Liver (tissue), 8 donors: ENCODE measurements at regions not wholly inside any gene's neighbourhood (a gene's known extent, or its start where the extent isn't known, plus 50 kb on each side); places are given as distances from the start of the nearest gene placed in this dataset.

ENCODE experiments used
- DNase-seq: peaks from one replicate; pipeline ENCODE4 v3.0.0-alpha.2; 2017; ENCODE audit warnings: low spot score
- H3K27ac ChIP-seq, 2 donors: one replicate each; pipeline ENCODE4 v1.7.0; 2013; ENCODE audit warnings: inconsistent platforms in 2 of 2, low read length in 2 of 2, control low read depth in 1 of 2, low read depth in 1 of 2, mild to moderate bottlenecking in 1 of 2
- H3K27me3 ChIP-seq, 4 donors: one replicate each; pipeline versions ENCODE4 v1.6.1 to v1.7.0; 2013; ENCODE audit warnings: low read length in 3 of 4, inconsistent platforms in 1 of 4, mild to moderate bottlenecking in 1 of 4, moderate library complexity in 1 of 4; ENCODE audit not compliant: control insufficient read depth in 4 of 4, insufficient read depth in 4 of 4
- H3K36me3 ChIP-seq, 4 donors: one replicate each; pipeline versions ENCODE4 v1.6.1 to v1.7.0; 2013; ENCODE audit warnings: low read length in 3 of 4, mild to moderate bottlenecking in 3 of 4, low read depth in 1 of 4, moderate library complexity in 1 of 4; ENCODE audit not compliant: control insufficient read depth in 4 of 4, insufficient read depth in 3 of 4
- H3K4me1 ChIP-seq, 4 donors: one replicate each; pipeline versions ENCODE4 v1.6.1 to v1.7.0; 2013; ENCODE audit warnings: low read length in 3 of 4, mild to moderate bottlenecking in 3 of 4, moderate library complexity in 1 of 4; ENCODE audit not compliant: control insufficient read depth in 4 of 4, insufficient read depth in 4 of 4
- H3K4me3 ChIP-seq, 3 donors: one replicate each; pipeline versions ENCODE4 v1.6.1 to v1.7.0; 2013; ENCODE audit warnings: low read length in 3 of 3, control low read depth in 1 of 3, low read depth in 1 of 3, mild to moderate bottlenecking in 1 of 3
- H3K9ac ChIP-seq, 2 donors: one replicate each; pipeline ENCODE4 v1.7.0; 2013; ENCODE audit warnings: low read length in 2 of 2, mild to moderate bottlenecking in 2 of 2, moderate library complexity in 2 of 2, control low read depth in 1 of 2, low read depth in 1 of 2
- H3K9me3 ChIP-seq, 4 donors: one replicate each; pipeline versions ENCODE4 v1.6.1 to v1.7.0; 2013; ENCODE audit warnings: low read length in 3 of 4; ENCODE audit not compliant: control insufficient read depth in 4 of 4
- EGR1 ChIP-seq, 2 donors: IDR thresholded peaks; 2 replicates each; pipeline ENCODE4 v1.6.1; 2016 to 2018; ENCODE audit warnings: antibody characterized with exemption in 2 of 2, low read depth in 2 of 2
- FOXA2 ChIP-seq: IDR thresholded peaks from 2 replicates; pipeline ENCODE4 v1.6.1; 2016; ENCODE audit warnings: antibody characterized with exemption
- GABPA ChIP-seq, 2 donors: IDR thresholded peaks in 1 of 2; conservative IDR thresholded peaks in 1 of 2; 2 replicates each; pipeline ENCODE4 v1.6.1; 2016; ENCODE audit warnings: antibody characterized with exemption in 2 of 2, mild to moderate bottlenecking in 1 of 2, moderate library complexity in 1 of 2
- HNF4A ChIP-seq, 2 donors: conservative IDR thresholded peaks; 2 replicates each; pipeline ENCODE4 v1.6.1; 2016; ENCODE audit warnings: antibody characterized with exemption in 2 of 2, mild to moderate bottlenecking in 2 of 2
- HNF4G ChIP-seq: IDR thresholded peaks from 2 replicates; pipeline ENCODE4 v1.6.1; 2016; ENCODE audit warnings: antibody characterized with exemption
- JUND ChIP-seq, 2 donors: IDR thresholded peaks; 2 replicates each; pipeline ENCODE4 v1.6.1; 2016; ENCODE audit warnings: antibody characterized with exemption in 2 of 2
- NR2F2 ChIP-seq: IDR thresholded peaks from 2 replicates; pipeline ENCODE4 v1.6.1; 2016; ENCODE audit warnings: antibody characterized with exemption
- RXRA ChIP-seq, 2 donors: IDR thresholded peaks; 2 replicates each; pipeline ENCODE4 v1.6.1; 2017 to 2018; ENCODE audit warnings: antibody characterized with exemption in 2 of 2, mild to moderate bottlenecking in 1 of 2
- SP1 ChIP-seq: IDR thresholded peaks from 2 replicates; pipeline ENCODE4 v1.6.1; 2018; ENCODE audit warnings: antibody characterized with exemption, mild to moderate bottlenecking
- YY1 ChIP-seq: IDR thresholded peaks from 2 replicates; pipeline ENCODE4 v1.6.1; 2016; ENCODE audit warnings: antibody characterized with exemption, mild to moderate bottlenecking
- whole genome bisulfite sequencing: extraction: QIAGEN DNeasy Blood & Tissue Kit; methylation state at CpG from one replicate; pipeline ENCODE4 v1.1.7; 2013; 5-methylcytosine and 5-hydroxymethylcytosine counted together
- TF ChIP-seq, protein P1 (sequence below): IDR thresholded peaks from 2 replicates; pipeline ENCODE4 v1.6.1; 2016; ENCODE audit warnings: antibody characterized with exemption
- TF ChIP-seq, protein P2 (sequence below): IDR thresholded peaks from 2 replicates; pipeline ENCODE4 v1.6.1; 2016; ENCODE audit warnings: antibody characterized with exemption, mild to moderate bottlenecking
- TF ChIP-seq, protein P3 (sequence below): IDR thresholded peaks from 2 replicates; pipeline ENCODE4 v1.6.1; 2016; ENCODE audit warnings: antibody characterized with exemption
- TF ChIP-seq, protein P4 (sequence below): fragments of 150-350 bp; IDR thresholded peaks from 2 replicates; pipeline ENCODE4 v1.5.1; 2017; ENCODE audit warnings: improper control_type of control experiment, low read depth, low read length; ENCODE audit not compliant: missing input control
- TF ChIP-seq, protein P5 (sequence below): IDR thresholded peaks from 2 replicates; pipeline ENCODE4 v1.6.1; 2016; ENCODE audit warnings: antibody characterized with exemption
- donor health status: healthy.
- donor health status: healthy.
- donor health status: healthy.
- donor health status: healthy.
- donor health status: healthy.

DNA sequence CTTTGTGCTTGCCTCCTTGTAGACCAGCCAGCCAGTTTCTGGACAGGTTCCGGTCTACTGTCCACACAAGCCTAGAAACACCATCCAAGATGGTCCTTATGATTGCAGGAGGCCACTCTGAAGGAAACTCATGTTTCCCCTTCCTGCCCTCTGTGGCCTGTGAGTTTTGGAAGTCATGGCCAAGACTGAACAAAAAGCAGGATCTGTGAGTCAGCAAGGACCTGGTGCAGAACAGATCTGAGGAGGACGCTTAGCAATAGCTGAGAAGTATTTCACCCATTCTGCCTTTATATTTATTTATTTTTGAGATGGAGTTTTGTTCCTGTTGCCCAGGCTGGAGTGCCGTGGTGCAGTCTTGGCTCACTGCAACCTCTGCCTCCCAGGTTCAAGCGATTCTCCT, 134.6 kb upstream of the EEF1E1 start:
- Histone ChIP-seq H3K27ac (no peak overlapping the region), H3K9ac (no peak overlapping the region), H3K9me3 (no peaks in the 10 kb centered on the region), H3K27me3 (peaks cover 0 to 3% (median 1%) of the 10 kb centered on the region in 4 donors), H3K36me3 (no peaks in the 10 kb centered on the region), H3K4me3 (no peak overlapping the region), H3K4me1 (no peaks in the 10 kb centered on the region)
- TF ChIP-seq, protein P1, sequence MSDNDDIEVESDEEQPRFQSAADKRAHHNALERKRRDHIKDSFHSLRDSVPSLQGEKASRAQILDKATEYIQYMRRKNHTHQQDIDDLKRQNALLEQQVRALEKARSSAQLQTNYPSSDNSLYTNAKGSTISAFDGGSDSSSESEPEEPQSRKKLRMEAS = no peak
- TF ChIP-seq, protein P2, sequence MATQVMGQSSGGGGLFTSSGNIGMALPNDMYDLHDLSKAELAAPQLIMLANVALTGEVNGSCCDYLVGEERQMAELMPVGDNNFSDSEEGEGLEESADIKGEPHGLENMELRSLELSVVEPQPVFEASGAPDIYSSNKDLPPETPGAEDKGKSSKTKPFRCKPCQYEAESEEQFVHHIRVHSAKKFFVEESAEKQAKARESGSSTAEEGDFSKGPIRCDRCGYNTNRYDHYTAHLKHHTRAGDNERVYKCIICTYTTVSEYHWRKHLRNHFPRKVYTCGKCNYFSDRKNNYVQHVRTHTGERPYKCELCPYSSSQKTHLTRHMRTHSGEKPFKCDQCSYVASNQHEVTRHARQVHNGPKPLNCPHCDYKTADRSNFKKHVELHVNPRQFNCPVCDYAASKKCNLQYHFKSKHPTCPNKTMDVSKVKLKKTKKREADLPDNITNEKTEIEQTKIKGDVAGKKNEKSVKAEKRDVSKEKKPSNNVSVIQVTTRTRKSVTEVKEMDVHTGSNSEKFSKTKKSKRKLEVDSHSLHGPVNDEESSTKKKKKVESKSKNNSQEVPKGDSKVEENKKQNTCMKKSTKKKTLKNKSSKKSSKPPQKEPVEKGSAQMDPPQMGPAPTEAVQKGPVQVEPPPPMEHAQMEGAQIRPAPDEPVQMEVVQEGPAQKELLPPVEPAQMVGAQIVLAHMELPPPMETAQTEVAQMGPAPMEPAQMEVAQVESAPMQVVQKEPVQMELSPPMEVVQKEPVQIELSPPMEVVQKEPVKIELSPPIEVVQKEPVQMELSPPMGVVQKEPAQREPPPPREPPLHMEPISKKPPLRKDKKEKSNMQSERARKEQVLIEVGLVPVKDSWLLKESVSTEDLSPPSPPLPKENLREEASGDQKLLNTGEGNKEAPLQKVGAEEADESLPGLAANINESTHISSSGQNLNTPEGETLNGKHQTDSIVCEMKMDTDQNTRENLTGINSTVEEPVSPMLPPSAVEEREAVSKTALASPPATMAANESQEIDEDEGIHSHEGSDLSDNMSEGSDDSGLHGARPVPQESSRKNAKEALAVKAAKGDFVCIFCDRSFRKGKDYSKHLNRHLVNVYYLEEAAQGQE = no peak
- TF ChIP-seq HNF4G (no peak), SP1 (no peak), YY1 (no peak), GABPA (IDR thresholded peaks at IDR 0.05 in 1 of 2, conservative IDR thresholded peaks at IDR 0.05 in 1 of 2) (no peak), EGR1 (IDR thresholded peaks at IDR 0.05; ENCODE audit: low read depth in 2 of 2) (no peak), HNF4A (conservative IDR thresholded peaks at IDR 0.05) (no peak), JUND (IDR thresholded peaks at IDR 0.05) (no peak), NR2F2 (no peak), RXRA (IDR thresholded peaks at IDR 0.05) (no peak), FOXA2 (no peak)
- TF ChIP-seq, protein P3, sequence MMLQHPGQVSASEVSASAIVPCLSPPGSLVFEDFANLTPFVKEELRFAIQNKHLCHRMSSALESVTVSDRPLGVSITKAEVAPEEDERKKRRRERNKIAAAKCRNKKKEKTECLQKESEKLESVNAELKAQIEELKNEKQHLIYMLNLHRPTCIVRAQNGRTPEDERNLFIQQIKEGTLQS = no peak
- TF ChIP-seq, protein P4, sequence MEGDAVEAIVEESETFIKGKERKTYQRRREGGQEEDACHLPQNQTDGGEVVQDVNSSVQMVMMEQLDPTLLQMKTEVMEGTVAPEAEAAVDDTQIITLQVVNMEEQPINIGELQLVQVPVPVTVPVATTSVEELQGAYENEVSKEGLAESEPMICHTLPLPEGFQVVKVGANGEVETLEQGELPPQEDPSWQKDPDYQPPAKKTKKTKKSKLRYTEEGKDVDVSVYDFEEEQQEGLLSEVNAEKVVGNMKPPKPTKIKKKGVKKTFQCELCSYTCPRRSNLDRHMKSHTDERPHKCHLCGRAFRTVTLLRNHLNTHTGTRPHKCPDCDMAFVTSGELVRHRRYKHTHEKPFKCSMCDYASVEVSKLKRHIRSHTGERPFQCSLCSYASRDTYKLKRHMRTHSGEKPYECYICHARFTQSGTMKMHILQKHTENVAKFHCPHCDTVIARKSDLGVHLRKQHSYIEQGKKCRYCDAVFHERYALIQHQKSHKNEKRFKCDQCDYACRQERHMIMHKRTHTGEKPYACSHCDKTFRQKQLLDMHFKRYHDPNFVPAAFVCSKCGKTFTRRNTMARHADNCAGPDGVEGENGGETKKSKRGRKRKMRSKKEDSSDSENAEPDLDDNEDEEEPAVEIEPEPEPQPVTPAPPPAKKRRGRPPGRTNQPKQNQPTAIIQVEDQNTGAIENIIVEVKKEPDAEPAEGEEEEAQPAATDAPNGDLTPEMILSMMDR = no peak
- TF ChIP-seq, protein P5, sequence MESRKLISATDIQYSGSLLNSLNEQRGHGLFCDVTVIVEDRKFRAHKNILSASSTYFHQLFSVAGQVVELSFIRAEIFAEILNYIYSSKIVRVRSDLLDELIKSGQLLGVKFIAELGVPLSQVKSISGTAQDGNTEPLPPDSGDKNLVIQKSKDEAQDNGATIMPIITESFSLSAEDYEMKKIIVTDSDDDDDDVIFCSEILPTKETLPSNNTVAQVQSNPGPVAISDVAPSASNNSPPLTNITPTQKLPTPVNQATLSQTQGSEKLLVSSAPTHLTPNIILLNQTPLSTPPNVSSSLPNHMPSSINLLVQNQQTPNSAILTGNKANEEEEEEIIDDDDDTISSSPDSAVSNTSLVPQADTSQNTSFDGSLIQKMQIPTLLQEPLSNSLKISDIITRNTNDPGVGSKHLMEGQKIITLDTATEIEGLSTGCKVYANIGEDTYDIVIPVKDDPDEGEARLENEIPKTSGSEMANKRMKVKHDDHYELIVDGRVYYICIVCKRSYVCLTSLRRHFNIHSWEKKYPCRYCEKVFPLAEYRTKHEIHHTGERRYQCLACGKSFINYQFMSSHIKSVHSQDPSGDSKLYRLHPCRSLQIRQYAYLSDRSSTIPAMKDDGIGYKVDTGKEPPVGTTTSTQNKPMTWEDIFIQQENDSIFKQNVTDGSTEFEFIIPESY = no peak
- no peak for DNase-seq
- WGBS = 81% methylated on average over 4 of the region's 4 CpGs

DNA sequence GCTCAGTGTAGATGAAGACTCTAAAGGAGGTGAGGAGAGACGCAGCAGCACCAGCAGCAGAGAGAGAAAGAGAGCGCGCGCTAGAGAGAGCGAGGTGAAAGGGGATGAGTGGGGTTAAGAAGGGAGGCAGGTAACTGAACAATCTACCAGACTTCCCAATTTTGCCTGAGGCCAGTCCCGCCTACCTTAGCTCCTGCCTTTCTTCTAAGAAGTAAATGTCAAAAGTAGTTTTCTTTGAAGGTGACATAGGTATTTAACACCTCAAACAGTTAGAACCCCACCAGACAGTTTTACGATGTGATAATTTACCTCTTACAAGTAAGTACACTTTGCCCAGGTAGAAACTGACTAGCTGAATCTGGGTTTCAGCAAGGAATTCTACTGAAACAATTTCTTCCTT, 132.0 kb upstream of the EEF1E1 start:
- no peak for DNase-seq
- 84% methylated on average over 7 of the region's 7 CpGs for WGBS

More for the DNA sequence above, 132.0 kb upstream of the EEF1E1 start:
- H3K27me3 ChIP-seq = peaks cover 0 to 3% (median 1%) of the 10 kb centered on the region in 4 donors
- no peak overlapping the region for H3K27ac ChIP-seq
- no peaks in the 10 kb centered on the region for H3K4me1 ChIP-seq
- TF ChIP-seq HNF4A (conservative IDR thresholded peaks at IDR 0.05) = no peak
- TF ChIP-seq SP1 = no peak
- no peak for TF ChIP-seq NR2F2
- no peak overlapping the region for H3K9ac ChIP-seq
- no peaks in the 10 kb centered on the region for H3K36me3 ChIP-seq
- no peaks in the 10 kb centered on the region for H3K9me3 ChIP-seq
- H3K4me3 ChIP-seq = no peak overlapping the region
